Ishikawa (cell line): ENCODE measurements at regions not wholly inside any gene's neighbourhood (a gene's known extent, or its start where the extent isn't known, plus 50 kb on each side); places are given as distances from the start of the nearest gene placed in this dataset.

Experiments used
- CEBPB ChIP-seq: IDR thresholded peaks from 2 replicates; pipeline ENCODE4 v1.6.1; 2012
- CREB1 ChIP-seq: IDR thresholded peaks from 2 replicates; pipeline ENCODE4 v1.6.1; 2012; ENCODE audit warnings: low read depth
- EGR1 ChIP-seq: IDR thresholded peaks from 2 replicates; pipeline ENCODE4 v1.6.1; 2012
- EP300 ChIP-seq: IDR thresholded peaks from 2 replicates; pipeline ENCODE4 v1.6.1; 2012; ENCODE audit warnings: borderline replicate concordance
- FOXM1 ChIP-seq: IDR thresholded peaks from 2 replicates; pipeline ENCODE4 v1.6.1; 2012; ENCODE audit warnings: low read depth, borderline replicate concordance
- MAX ChIP-seq: IDR thresholded peaks from 2 replicates; pipeline ENCODE4 v1.6.1; 2012
- NFIC ChIP-seq: IDR thresholded peaks from 2 replicates; pipeline ENCODE4 v1.6.1; 2012
- RAD21 ChIP-seq: IDR thresholded peaks from 2 replicates; pipeline ENCODE4 v1.6.1; 2012; ENCODE audit warnings: low read depth
- REST ChIP-seq: IDR thresholded peaks from 2 replicates; pipeline ENCODE4 v1.6.1; 2012; ENCODE audit warnings: low read depth, mild to moderate bottlenecking
- TAF1 ChIP-seq: IDR thresholded peaks from 2 replicates; pipeline ENCODE4 v1.6.1; 2012; ENCODE audit warnings: low read depth, mild to moderate bottlenecking
- TCF12 ChIP-seq: IDR thresholded peaks from 2 replicates; pipeline ENCODE4 v1.6.1; 2012; ENCODE audit warnings: low read depth
- TEAD4 ChIP-seq: IDR thresholded peaks from 2 replicates; pipeline ENCODE4 v1.6.1; 2012
- USF1 ChIP-seq: IDR thresholded peaks from 2 replicates; pipeline ENCODE4 v1.6.1; 2012
- YY1 ChIP-seq: IDR thresholded peaks from 2 replicates; pipeline ENCODE4 v1.6.1; 2012; ENCODE audit warnings: low read depth
- ZBTB7A ChIP-seq: IDR thresholded peaks from 2 replicates; pipeline ENCODE4 v1.6.1; 2012; ENCODE audit warnings: low read depth

- TF ChIP-seq EP300 (no peak), TAF1 (no peak), ZBTB7A (no peak), CREB1 (no peak), EGR1 (no peak), USF1 (no peak), TCF12 (no peak), YY1 (no peak), MAX (no peak), RAD21 (no peak), NFIC (no peak), FOXM1 (no peak), REST (no peak), TEAD4 (no peak), CEBPB (no peak)
These were observed 172.9 kb upstream of the KLHL29 start for GRCh38 chr2:23211987-23212583.

GRCh38 chr2:23213196-23213595 is 171.8 kb upstream of the KLHL29 start:
- TF ChIP-seq ZBTB7A (no peak), YY1 (no peak), USF1 (no peak), EP300 (no peak), FOXM1 (no peak), EGR1 (no peak), RAD21 (no peak), MAX (no peak), TAF1 (no peak), CEBPB (no peak), REST (no peak), TCF12 (no peak), NFIC (no peak), CREB1 (no peak), TEAD4 (no peak)

- TF ChIP-seq CREB1 (no peak), NFIC (no peak), RAD21 (no peak), TCF12 (no peak), REST (no peak), TAF1 (no peak), MAX (no peak), TEAD4 (no peak), YY1 (no peak)
These were observed 170.0 kb upstream of the KLHL29 start for GRCh38 chr2:23215016-23215415.

GRCh38 chr2:23219666-23220065 is 165.3 kb upstream of the KLHL29 start:
- TF ChIP-seq TCF12 (no peak), MAX (no peak), ZBTB7A (no peak), REST (no peak), FOXM1 (no peak), TEAD4 (no peak), TAF1 (no peak), EP300 (no peak), CREB1 (no peak), USF1 (no peak), NFIC (no peak), YY1 (no peak)
